Transverse colon (tissue), 3 donors: ENCODE measurements at regions not wholly inside any gene's neighbourhood (a gene's known extent, or its start where the extent isn't known, plus 50 kb on each side); places are given as distances from the start of the nearest gene placed in this dataset.

Experiments
- EP300 ChIP-seq: sonication (generic); formaldehyde crosslinking; IDR thresholded peaks from one replicate; pipeline ENCODE4 v1.6.1; 2017; ENCODE audit warnings: antibody characterized with exemption, low read depth
- POLR2A ChIP-seq: fragments of 450-650 bp; IDR thresholded peaks from one replicate; pipeline ENCODE4 v1.6.1; 2016; ENCODE audit warnings: antibody characterized with exemption, mild to moderate bottlenecking, moderate library complexity
- TF ChIP-seq, protein P1 (sequence below), 5 experiments: fragments of 200-600 bp in 3 of 5; fragments of 450-650 bp in 2 of 5; sonication (generic) in 3 of 5; IDR thresholded peaks; 1 replicate in 2 of 5; 2 replicates in 3 of 5; pipeline ENCODE4 v1.5.1; 2016 to 2017; ENCODE audit warnings: antibody characterized with exemption in 5 of 5, inconsistent platforms in 3 of 5, mild to moderate bottlenecking in 2 of 5, moderate library complexity in 1 of 5

GRCh38 chr1:2858676-2859075 lies 57.2 kb upstream of the TTC34 start:
- TF ChIP-seq, protein P1, sequence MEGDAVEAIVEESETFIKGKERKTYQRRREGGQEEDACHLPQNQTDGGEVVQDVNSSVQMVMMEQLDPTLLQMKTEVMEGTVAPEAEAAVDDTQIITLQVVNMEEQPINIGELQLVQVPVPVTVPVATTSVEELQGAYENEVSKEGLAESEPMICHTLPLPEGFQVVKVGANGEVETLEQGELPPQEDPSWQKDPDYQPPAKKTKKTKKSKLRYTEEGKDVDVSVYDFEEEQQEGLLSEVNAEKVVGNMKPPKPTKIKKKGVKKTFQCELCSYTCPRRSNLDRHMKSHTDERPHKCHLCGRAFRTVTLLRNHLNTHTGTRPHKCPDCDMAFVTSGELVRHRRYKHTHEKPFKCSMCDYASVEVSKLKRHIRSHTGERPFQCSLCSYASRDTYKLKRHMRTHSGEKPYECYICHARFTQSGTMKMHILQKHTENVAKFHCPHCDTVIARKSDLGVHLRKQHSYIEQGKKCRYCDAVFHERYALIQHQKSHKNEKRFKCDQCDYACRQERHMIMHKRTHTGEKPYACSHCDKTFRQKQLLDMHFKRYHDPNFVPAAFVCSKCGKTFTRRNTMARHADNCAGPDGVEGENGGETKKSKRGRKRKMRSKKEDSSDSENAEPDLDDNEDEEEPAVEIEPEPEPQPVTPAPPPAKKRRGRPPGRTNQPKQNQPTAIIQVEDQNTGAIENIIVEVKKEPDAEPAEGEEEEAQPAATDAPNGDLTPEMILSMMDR (IDR thresholded peaks at IDR 0.05) = no peak
- no peak for TF ChIP-seq POLR2A
- no peak for TF ChIP-seq EP300
